CD14-positive monocyte (primary cell): ENCODE measurements at regions not wholly inside any gene's neighbourhood (a gene's known extent, or its start where the extent isn't known, plus 50 kb on each side); places are given as distances from the start of the nearest gene placed in this dataset.

ENCODE experiments used
- DNase-seq, 3 donors: peaks; one replicate each; pipeline ENCODE4 v3.0.0-alpha.2; 2011 to 2022
- H2AFZ ChIP-seq: 2 replicates; pipeline ENCODE4 v1.6.0; 2012; ENCODE audit warnings: mild to moderate bottlenecking, low read depth, low read length, inconsistent platforms; ENCODE audit not compliant: insufficient read depth, poor library complexity, severe bottlenecking
- H3K27ac ChIP-seq, 2 donors: 1 replicate in 1 of 2; 2 replicates in 1 of 2; pipeline ENCODE4 v1.5.1; 2012 to 2013; ENCODE audit warnings: low read length in 2 of 2, control low read depth in 1 of 2, inconsistent platforms in 1 of 2, low read depth in 1 of 2, mild to moderate bottlenecking in 1 of 2
- H3K27me3 ChIP-seq, 2 donors: one replicate each; pipeline versions ENCODE4 v1.6.0 to v1.6.1; 2011 to 2013; ENCODE audit warnings: low read length in 2 of 2; ENCODE audit not compliant: control insufficient read depth in 2 of 2, insufficient read depth in 2 of 2
- H3K36me3 ChIP-seq, 2 donors: replicated peaks in 1 of 2; 1 replicate in 1 of 2; 2 replicates in 1 of 2; pipeline versions ENCODE4 v1.5.1 to v1.6.1; 2012 to 2013; ENCODE audit warnings: low read length in 2 of 2, control low read depth in 1 of 2, inconsistent platforms in 1 of 2, mild to moderate bottlenecking in 1 of 2; ENCODE audit not compliant: insufficient read depth in 2 of 2, control insufficient read depth in 1 of 2
- H3K4me1 ChIP-seq, 2 donors: 1 replicate in 1 of 2; 2 replicates in 1 of 2; pipeline versions ENCODE4 v1.5.1 to v1.6.1; 2012 to 2013; ENCODE audit warnings: low read length in 2 of 2, control low read depth in 1 of 2, inconsistent platforms in 1 of 2, mild to moderate bottlenecking in 1 of 2, moderate library complexity in 1 of 2; ENCODE audit not compliant: insufficient read depth in 2 of 2, control insufficient read depth in 1 of 2
- H3K4me2 ChIP-seq: replicated peaks from 2 replicates; pipeline ENCODE3; 2012; ENCODE audit warnings: low read length, moderate library complexity, mild to moderate bottlenecking; ENCODE audit not compliant: poor library complexity, severe bottlenecking; ENCODE audit errors: extremely low read depth
- H3K4me3 ChIP-seq, 3 experiments: fragments of 200-600 bp in 1 of 3; sonication (generic) in 1 of 3; replicated peaks in 1 of 3; 1 replicate in 2 of 3; 2 replicates in 1 of 3; pipeline ENCODE4 v1.5.1; 2011 to 2013; ENCODE audit warnings: low read length in 3 of 3, mild to moderate bottlenecking in 3 of 3, control low read depth in 2 of 3, low read depth in 2 of 3, inconsistent platforms in 1 of 3, moderate library complexity in 1 of 3
- H3K79me2 ChIP-seq: 2 replicates; pipeline ENCODE4 v1.6.0; 2012; ENCODE audit warnings: mild to moderate bottlenecking, control low read depth, inconsistent platforms, low read length, moderate library complexity; ENCODE audit not compliant: insufficient read depth
- H3K9ac ChIP-seq: 2 replicates; pipeline ENCODE4 v1.6.0; 2017; ENCODE audit warnings: low read length, mild to moderate bottlenecking; ENCODE audit not compliant: insufficient read depth, poor library complexity, severe bottlenecking
- H3K9me3 ChIP-seq, 2 donors: replicated peaks in 1 of 2; 1 replicate in 1 of 2; 2 replicates in 1 of 2; pipeline versions ENCODE4 v1.5.1 to v1.6.1; 2012 to 2013; ENCODE audit warnings: low read length in 2 of 2, control low read depth in 1 of 2; ENCODE audit not compliant: control insufficient read depth in 1 of 2, insufficient read depth in 1 of 2
- H4K20me1 ChIP-seq: 2 replicates; pipeline ENCODE4 v1.6.0; 2012; ENCODE audit warnings: mild to moderate bottlenecking, low read length, control low read depth, moderate library complexity; ENCODE audit not compliant: insufficient read depth
- H3K27ac Mint-ChIP-seq, 7 donors: one replicate each; pipeline ENCODE4 v1.8.0; 2020; ENCODE audit warnings: mild to moderate bottlenecking in 7 of 7, mixed read lengths in 7 of 7, moderate library complexity in 6 of 7, inconsistent platforms in 2 of 7
- H3K27me3 Mint-ChIP-seq, 3 donors: one replicate each; pipeline ENCODE4 v1.8.0; 2021 to 2022; ENCODE audit warnings: low read depth in 3 of 3, mild to moderate bottlenecking in 3 of 3, mixed read lengths in 3 of 3, moderate library complexity in 3 of 3, inconsistent platforms in 1 of 3
- H3K36me3 Mint-ChIP-seq, 2 donors: one replicate each; pipeline ENCODE4 v1.8.0; 2020; ENCODE audit warnings: mixed read lengths in 2 of 2, inconsistent platforms in 1 of 2, mild to moderate bottlenecking in 1 of 2
- H3K4me1 Mint-ChIP-seq: one replicate; pipeline ENCODE4 v1.8.0; 2020; ENCODE audit warnings: mild to moderate bottlenecking, mixed read lengths
- H3K4me3 Mint-ChIP-seq, 2 donors: one replicate each; pipeline ENCODE4 v1.8.0; 2020; ENCODE audit warnings: mild to moderate bottlenecking in 2 of 2, mixed read lengths in 2 of 2, moderate library complexity in 1 of 2
- H3K9me3 Mint-ChIP-seq, 7 donors: one replicate each; pipeline ENCODE4 v1.8.0; 2020 to 2022; ENCODE audit warnings: mixed read lengths in 7 of 7, mild to moderate bottlenecking in 6 of 7, moderate library complexity in 6 of 7, inconsistent platforms in 2 of 7
- whole genome bisulfite sequencing: methylation state at CpG from one replicate; pipeline ENCODE4 v1.1.5; 2013; ENCODE audit warnings: missing lambda C conversion rate; ENCODE audit not compliant: insufficient coverage; 5-methylcytosine and 5-hydroxymethylcytosine counted together
- intact Hi-C, 2 donors: fragments of 100-400 bp; cut with micrococcal nuclease; formaldehyde crosslinking; loops; one replicate each; pipeline versions ENCODE4 v1.15.0 to v1.15.1; 2023
- TF ChIP-seq, protein P1 (sequence below): fragments of 200-600 bp; IDR thresholded peaks from one replicate; pipeline ENCODE4 v1.8.0; 2022; ENCODE audit warnings: antibody characterized with exemption, mild to moderate bottlenecking

DNA sequence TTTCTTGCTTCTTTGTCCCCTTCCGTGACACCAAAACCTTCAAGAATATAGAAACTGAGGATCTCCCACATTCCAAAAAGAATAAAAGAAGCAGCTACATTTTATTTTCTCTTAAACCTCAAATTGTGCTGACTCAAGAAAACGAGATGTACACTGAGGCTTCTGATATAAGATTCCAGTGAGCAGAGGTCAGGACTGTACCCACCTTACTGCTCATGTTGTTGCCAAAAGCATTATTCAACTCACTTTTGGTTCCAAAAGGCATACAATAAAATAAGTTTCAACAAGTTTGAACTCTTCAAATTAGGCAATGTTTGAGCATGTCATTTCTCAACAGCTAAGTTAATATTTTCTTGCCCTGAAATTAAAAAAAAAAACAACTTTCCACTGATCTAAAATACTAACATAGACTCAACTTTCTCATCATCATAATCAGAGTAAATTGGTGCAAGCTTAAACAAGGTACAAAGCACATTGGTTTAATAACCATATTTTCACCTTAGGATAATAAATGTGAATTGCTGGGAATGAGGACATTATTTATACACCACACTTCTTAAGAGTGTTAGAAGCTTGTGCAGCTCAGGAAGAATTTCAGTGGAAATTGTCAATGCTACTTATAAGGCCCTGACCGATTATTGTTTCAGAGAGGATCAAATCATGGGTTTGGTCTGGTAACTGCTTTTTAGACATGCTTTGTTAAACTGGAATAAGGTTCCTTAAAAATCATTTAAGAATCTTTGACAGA lies 629.0 kb upstream of the IGFBP3 start:
- H3K27ac Mint-ChIP-seq = no peak overlapping the region
- no peak for DNase-seq
- Histone ChIP-seq H3K9me3 (peaks cover 0 to 4% of the 10 kb centered on the region in 2 donors), H3K27ac (no peak overlapping the region), H3K4me1 (no peaks in the 10 kb centered on the region), H4K20me1 (no peaks in the 10 kb centered on the region), H2AFZ (no peak overlapping the region), H3K79me2 (no peaks in the 10 kb centered on the region), H3K36me3 (no peaks in the 10 kb centered on the region), H3K4me2 (no peak overlapping the region), H3K27me3 (no peaks in the 10 kb centered on the region), H3K4me3 (no peak overlapping the region), H3K9ac (no peak overlapping the region)
- no peaks in the 10 kb centered on the region for H3K36me3 Mint-ChIP-seq
- TF ChIP-seq, protein P1, sequence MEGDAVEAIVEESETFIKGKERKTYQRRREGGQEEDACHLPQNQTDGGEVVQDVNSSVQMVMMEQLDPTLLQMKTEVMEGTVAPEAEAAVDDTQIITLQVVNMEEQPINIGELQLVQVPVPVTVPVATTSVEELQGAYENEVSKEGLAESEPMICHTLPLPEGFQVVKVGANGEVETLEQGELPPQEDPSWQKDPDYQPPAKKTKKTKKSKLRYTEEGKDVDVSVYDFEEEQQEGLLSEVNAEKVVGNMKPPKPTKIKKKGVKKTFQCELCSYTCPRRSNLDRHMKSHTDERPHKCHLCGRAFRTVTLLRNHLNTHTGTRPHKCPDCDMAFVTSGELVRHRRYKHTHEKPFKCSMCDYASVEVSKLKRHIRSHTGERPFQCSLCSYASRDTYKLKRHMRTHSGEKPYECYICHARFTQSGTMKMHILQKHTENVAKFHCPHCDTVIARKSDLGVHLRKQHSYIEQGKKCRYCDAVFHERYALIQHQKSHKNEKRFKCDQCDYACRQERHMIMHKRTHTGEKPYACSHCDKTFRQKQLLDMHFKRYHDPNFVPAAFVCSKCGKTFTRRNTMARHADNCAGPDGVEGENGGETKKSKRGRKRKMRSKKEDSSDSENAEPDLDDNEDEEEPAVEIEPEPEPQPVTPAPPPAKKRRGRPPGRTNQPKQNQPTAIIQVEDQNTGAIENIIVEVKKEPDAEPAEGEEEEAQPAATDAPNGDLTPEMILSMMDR = no peak
- H3K4me3 Mint-ChIP-seq = no peak overlapping the region
- H3K9me3 Mint-ChIP-seq = peaks cover 0 to 11% (median 0%) of the 10 kb centered on the region in 7 donors
- intact Hi-C loops = no loop called here
- 77% methylated on average over 2 of the region's 3 CpGs for WGBS
- H3K27me3 Mint-ChIP-seq = peaks cover 0 to 1% (median 0%) of the 10 kb centered on the region in 3 donors
- H3K4me1 Mint-ChIP-seq = no peaks in the 10 kb centered on the region

DNA sequence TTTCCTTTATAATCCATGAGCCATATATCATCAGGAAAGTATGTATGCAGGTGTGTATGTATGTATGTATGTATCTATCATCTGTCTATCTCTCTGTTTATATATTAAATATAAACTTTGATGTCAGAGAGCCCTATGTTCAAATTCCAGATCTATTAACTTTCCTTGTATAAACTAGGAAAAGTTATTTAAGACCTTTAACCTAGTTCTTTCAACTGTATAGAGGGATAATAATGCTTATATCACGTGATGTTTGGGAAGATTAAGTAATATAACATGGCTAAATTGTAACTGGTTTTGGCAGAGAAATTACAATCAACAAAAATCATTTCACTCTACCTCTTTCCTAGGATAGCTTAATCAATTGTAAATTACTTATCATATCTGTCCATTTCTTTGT lies 628.3 kb upstream of the IGFBP3 start:
- Mint-ChIP-seq H3K27me3 (peaks cover 0 to 1% (median 0%) of the 10 kb centered on the region in 3 donors), H3K4me1 (no peaks in the 10 kb centered on the region), H3K27ac (no peak overlapping the region), H3K9me3 (peaks cover 0 to 11% (median 0%) of the 10 kb centered on the region in 7 donors), H3K36me3 (no peaks in the 10 kb centered on the region), H3K4me3 (no peak overlapping the region)
- no peak overlapping the region for H3K9ac ChIP-seq
- H3K4me2 ChIP-seq = no peak overlapping the region
- no peak overlapping the region for H2AFZ ChIP-seq
- H3K27ac ChIP-seq = no peak overlapping the region
- no peak for DNase-seq
- no peaks in the 10 kb centered on the region for H3K36me3 ChIP-seq
- no peaks in the 10 kb centered on the region for H4K20me1 ChIP-seq
- no peaks in the 10 kb centered on the region for H3K4me1 ChIP-seq
- no CpG with 5 or more reads among the region's 1 CpG for WGBS
- H3K27me3 ChIP-seq = no peaks in the 10 kb centered on the region
- H3K79me2 ChIP-seq = no peaks in the 10 kb centered on the region
- H3K9me3 ChIP-seq = peaks cover 0 to 4% of the 10 kb centered on the region in 2 donors
- no peak overlapping the region for H3K4me3 ChIP-seq
- TF ChIP-seq, protein P1 = no peak
- intact Hi-C loops = no loop called here
